ENCODE measurements at regions not wholly inside any gene's neighbourhood (a gene's known extent, or its start where the extent isn't known, plus 50 kb on each side); places are given as distances from the start of the nearest gene placed in this dataset.

DNA sequence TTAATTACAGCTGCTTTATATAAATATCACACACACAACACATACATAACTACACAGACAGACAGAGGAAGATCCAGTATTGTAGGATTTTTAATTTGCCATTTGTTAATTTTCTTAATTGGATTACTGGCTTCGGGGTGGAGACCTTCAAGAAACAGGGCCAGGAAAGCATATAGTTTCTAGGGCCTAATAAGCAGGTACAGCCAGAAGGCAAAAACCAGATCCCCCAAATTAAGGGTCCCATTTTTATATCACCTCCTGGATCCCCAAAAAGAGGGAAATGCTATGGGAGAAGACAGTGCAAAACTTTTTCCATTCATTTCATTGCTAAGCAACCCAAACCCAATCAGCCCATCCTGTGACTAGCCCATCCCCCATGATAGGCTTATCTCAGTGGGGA is 373.3 kb upstream of the FAM174A start:
- Histone ChIP-seq H3K23ac (ENCODE audit: low read depth, low read length, poor library complexity) (no peak overlapping the region), H2BK12ac (ENCODE audit: low read length) (no peak overlapping the region), H3K4me3 (ENCODE audit: low read length in 2 of 2) (no peak overlapping the region), H3K27me3 (ENCODE audit: control insufficient read depth in 3 of 3, insufficient read depth in 3 of 3, low read depth in 1 of 3, low read length in 3 of 3) (no peaks in the 10 kb centered on the region), H2BK120ac (ENCODE audit: low read depth, low read length) (no peak overlapping the region), H2BK5ac (ENCODE audit: low read length) (no peak overlapping the region), H3K79me1 (ENCODE audit: low read depth, low read length) (no peaks in the 10 kb centered on the region), H3K9ac (ENCODE audit: low read depth, low read length, poor library complexity) (no peak overlapping the region), H3K14ac (ENCODE audit: low read length) (no peak overlapping the region), H3K36me3 (replicated peaks in 1 of 2; ENCODE audit: control insufficient read depth in 2 of 2, insufficient read depth in 2 of 2, low read length in 2 of 2) (no peaks in the 10 kb centered on the region), H4K8ac (ENCODE audit: low read depth, low read length) (no peak overlapping the region), H3K27ac (replicated peaks; ENCODE audit: low read length) (no peak overlapping the region), H2BK15ac (ENCODE audit: low read length) (no peak overlapping the region), H3K4me2 (ENCODE audit: insufficient read depth, low read length, poor library complexity, severe bottlenecking) (no peak overlapping the region), H2AK5ac (ENCODE audit: low read depth, low read length) (no peak overlapping the region), H3K4ac (ENCODE audit: low read length) (no peak overlapping the region), H3K4me1 (ENCODE audit: control insufficient read depth in 2 of 2, insufficient read depth in 1 of 2, low read depth in 1 of 2, low read length in 2 of 2) (no peaks in the 10 kb centered on the region), H3K18ac (ENCODE audit: low read length) (no peak overlapping the region), H2AFZ (ENCODE audit: low read length) (no peak overlapping the region), H3K9me3 (replicated peaks in 1 of 2; ENCODE audit: control insufficient read depth in 2 of 2, insufficient read depth in 1 of 2, low read depth in 1 of 2, low read length in 2 of 2) (peaks cover 7 to 16% of the 10 kb centered on the region in 2 donors), H4K91ac (ENCODE audit: low read depth, low read length, poor library complexity) (no peak overlapping the region)
- DNase-seq (ENCODE audit: low spot score) = no peak
- no CpG with 5 or more reads among the region's 1 CpG for WGBS, 2 donors (ENCODE audit: extremely low coverage in 2 of 2, insufficient read length in 2 of 2, insufficient replicate concordance in 1 of 2)

- Histone ChIP-seq H3K36me3 (replicated peaks in 1 of 2; ENCODE audit: control insufficient read depth in 2 of 2, insufficient read depth in 2 of 2, low read length in 2 of 2) (no peaks in the 10 kb centered on the region), H3K4ac (ENCODE audit: low read length) (no peak overlapping the region), H2BK120ac (ENCODE audit: low read depth, low read length) (no peak overlapping the region), H3K18ac (ENCODE audit: low read length) (no peak overlapping the region), H3K27ac (replicated peaks; ENCODE audit: low read length) (no peak overlapping the region), H3K4me1 (ENCODE audit: control insufficient read depth in 2 of 2, insufficient read depth in 1 of 2, low read depth in 1 of 2, low read length in 2 of 2) (peaks cover 0 to 3% of the 10 kb centered on the region in 2 donors), H3K23ac (ENCODE audit: low read depth, low read length, poor library complexity) (no peak overlapping the region), H4K8ac (ENCODE audit: low read depth, low read length) (no peak overlapping the region), H3K9me3 (replicated peaks in 1 of 2; ENCODE audit: control insufficient read depth in 2 of 2, insufficient read depth in 1 of 2, low read depth in 1 of 2, low read length in 2 of 2) (peaks cover 2 to 5% of the 10 kb centered on the region in 2 donors), H3K4me2 (ENCODE audit: insufficient read depth, low read length, poor library complexity, severe bottlenecking) (no peak overlapping the region), H3K14ac (ENCODE audit: low read length) (no peak overlapping the region), H2AK5ac (ENCODE audit: low read depth, low read length) (no peak overlapping the region), H2BK12ac (ENCODE audit: low read length) (no peak overlapping the region), H3K9ac (ENCODE audit: low read depth, low read length, poor library complexity) (no peak overlapping the region), H2BK5ac (ENCODE audit: low read length) (no peak overlapping the region), H3K4me3 (ENCODE audit: low read length in 2 of 2) (no peak overlapping the region), H4K91ac (ENCODE audit: low read depth, low read length, poor library complexity) (no peak overlapping the region), H3K27me3 (ENCODE audit: control insufficient read depth in 3 of 3, insufficient read depth in 3 of 3, low read depth in 1 of 3, low read length in 3 of 3) (no peaks in the 10 kb centered on the region), H3K79me1 (ENCODE audit: low read depth, low read length) (no peaks in the 10 kb centered on the region), H2AFZ (ENCODE audit: low read length) (no peak overlapping the region), H2BK15ac (ENCODE audit: low read length) (no peak overlapping the region)
- no CpG with 5 or more reads among the region's 1 CpG for WGBS, 2 donors (ENCODE audit: extremely low coverage in 2 of 2, insufficient read length in 2 of 2, insufficient replicate concordance in 1 of 2)
- no peak for DNase-seq (ENCODE audit: low spot score)
These were observed 378.1 kb upstream of the FAM174A start for GRCh38 chr5:100157066-100157465.

DNA sequence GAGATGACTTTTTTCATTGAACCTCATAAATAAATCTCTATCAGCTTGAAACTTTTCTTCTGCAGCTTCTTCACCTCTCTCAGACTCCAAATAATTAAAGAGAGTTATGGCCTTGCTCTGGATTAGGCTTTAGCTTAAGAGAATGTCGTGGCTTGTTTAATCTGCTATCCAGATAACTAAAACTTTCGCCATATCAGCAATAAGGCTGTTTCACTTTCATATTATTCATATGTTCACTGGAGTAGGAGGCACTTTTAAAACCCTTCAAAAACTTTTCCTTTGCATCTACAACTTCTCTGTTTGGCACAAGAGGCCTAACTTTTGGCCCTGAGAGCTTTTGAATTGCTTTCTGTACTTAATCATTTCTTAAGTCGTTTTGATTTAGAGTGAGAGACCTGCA is 386.9 kb upstream of the FAM174A start:
- no peak for DNase-seq (ENCODE audit: low spot score)
- H3K9ac ChIP-seq (ENCODE audit: low read depth, low read length, poor library complexity) = no peak overlapping the region

DNA sequence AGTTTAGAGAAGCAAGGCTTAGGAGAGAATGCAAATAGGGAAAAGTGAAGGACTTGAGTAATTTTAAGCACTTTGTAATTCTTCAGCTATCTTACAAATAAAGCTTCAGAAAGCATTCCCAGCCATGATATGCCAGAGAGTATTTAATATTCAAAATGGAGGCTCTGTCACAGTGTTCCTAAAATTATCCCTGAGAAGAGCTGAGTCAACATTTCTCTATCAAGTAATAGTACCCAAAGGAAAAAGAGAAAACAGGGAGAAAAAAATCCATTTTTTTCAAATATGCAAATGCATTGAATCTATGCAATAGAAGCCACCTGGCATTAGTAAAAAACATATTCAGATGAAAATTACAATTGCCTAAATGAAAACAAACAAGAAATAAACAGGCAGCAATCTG is 392.6 kb upstream of the FAM174A start:
- Histone ChIP-seq H2BK5ac (ENCODE audit: low read length) (no peak overlapping the region), H3K4ac (ENCODE audit: low read length) (no peak overlapping the region), H3K14ac (ENCODE audit: low read length) (no peak overlapping the region), H3K36me3 (replicated peaks in 1 of 2; ENCODE audit: control insufficient read depth in 2 of 2, insufficient read depth in 2 of 2, low read length in 2 of 2) (no peaks in the 10 kb centered on the region), H4K8ac (ENCODE audit: low read depth, low read length) (no peak overlapping the region), H2BK15ac (ENCODE audit: low read length) (no peak overlapping the region), H3K4me1 (ENCODE audit: control insufficient read depth in 2 of 2, insufficient read depth in 1 of 2, low read depth in 1 of 2, low read length in 2 of 2) (no peaks in the 10 kb centered on the region), H2BK12ac (ENCODE audit: low read length) (no peak overlapping the region), H3K27ac (replicated peaks; ENCODE audit: low read length) (no peak overlapping the region), H4K91ac (ENCODE audit: low read depth, low read length, poor library complexity) (no peak overlapping the region), H2AK5ac (ENCODE audit: low read depth, low read length) (no peak overlapping the region), H3K4me3 (ENCODE audit: low read length in 2 of 2) (no peak overlapping the region), H3K9me3 (replicated peaks in 1 of 2; ENCODE audit: control insufficient read depth in 2 of 2, insufficient read depth in 1 of 2, low read depth in 1 of 2, low read length in 2 of 2) (no peaks in the 10 kb centered on the region), H3K9ac (ENCODE audit: low read depth, low read length, poor library complexity) (no peak overlapping the region), H2AFZ (ENCODE audit: low read length) (no peak overlapping the region), H3K27me3 (ENCODE audit: control insufficient read depth in 3 of 3, insufficient read depth in 3 of 3, low read depth in 1 of 3, low read length in 3 of 3) (no peaks in the 10 kb centered on the region), H3K79me1 (ENCODE audit: low read depth, low read length) (no peaks in the 10 kb centered on the region), H3K23ac (ENCODE audit: low read depth, low read length, poor library complexity) (no peak overlapping the region), H3K4me2 (ENCODE audit: insufficient read depth, low read length, poor library complexity, severe bottlenecking) (no peak overlapping the region), H3K18ac (ENCODE audit: low read length) (no peak overlapping the region), H2BK120ac (ENCODE audit: low read depth, low read length) (no peak overlapping the region)
- no peak for DNase-seq (ENCODE audit: low spot score)

More for the DNA sequence above, 386.9 kb upstream of the FAM174A start:
- no peak overlapping the region for H3K4ac ChIP-seq (ENCODE audit: low read length)
- whole genome bisulfite sequencing, 2 donors (ENCODE audit: extremely low coverage in 2 of 2, insufficient read length in 2 of 2, insufficient replicate concordance in 1 of 2) = no CpG with 5 or more reads among the region's 3 CpGs
- no peak overlapping the region for H4K91ac ChIP-seq (ENCODE audit: low read depth, low read length, poor library complexity)
- no peak overlapping the region for H2BK120ac ChIP-seq (ENCODE audit: low read depth, low read length)
- H2BK5ac ChIP-seq (ENCODE audit: low read length) = no peak overlapping the region
- H3K79me1 ChIP-seq (ENCODE audit: low read depth, low read length) = no peaks in the 10 kb centered on the region
- H3K36me3 ChIP-seq (replicated peaks in 1 of 2; ENCODE audit: control insufficient read depth in 2 of 2, insufficient read depth in 2 of 2, low read length in 2 of 2) = no peaks in the 10 kb centered on the region
- no peak overlapping the region for H3K18ac ChIP-seq (ENCODE audit: low read length)
- no peak overlapping the region for H2AFZ ChIP-seq (ENCODE audit: low read length)
- no peak overlapping the region for H2BK12ac ChIP-seq (ENCODE audit: low read length)
- no peak overlapping the region for H3K4me3 ChIP-seq (ENCODE audit: low read length in 2 of 2)
- no peaks in the 10 kb centered on the region for H3K9me3 ChIP-seq (replicated peaks in 1 of 2; ENCODE audit: control insufficient read depth in 2 of 2, insufficient read depth in 1 of 2, low read depth in 1 of 2, low read length in 2 of 2)
- no peak overlapping the region for H3K27ac ChIP-seq (replicated peaks; ENCODE audit: low read length)
- no peaks in the 10 kb centered on the region for H3K27me3 ChIP-seq (ENCODE audit: control insufficient read depth in 3 of 3, insufficient read depth in 3 of 3, low read depth in 1 of 3, low read length in 3 of 3)
- no peak overlapping the region for H3K4me2 ChIP-seq (ENCODE audit: insufficient read depth, low read length, poor library complexity, severe bottlenecking)
- H4K8ac ChIP-seq (ENCODE audit: low read depth, low read length) = no peak overlapping the region
- H3K23ac ChIP-seq (ENCODE audit: low read depth, low read length, poor library complexity) = no peak overlapping the region
- H2BK15ac ChIP-seq (ENCODE audit: low read length) = no peak overlapping the region
- no peaks in the 10 kb centered on the region for H3K4me1 ChIP-seq (ENCODE audit: control insufficient read depth in 2 of 2, insufficient read depth in 1 of 2, low read depth in 1 of 2, low read length in 2 of 2)
- no peak overlapping the region for H2AK5ac ChIP-seq (ENCODE audit: low read depth, low read length)
- no peak overlapping the region for H3K14ac ChIP-seq (ENCODE audit: low read length)
